OCI-LY1 (cell line): ENCODE measurements at regions not wholly inside any gene's neighbourhood (a gene's known extent, or its start where the extent isn't known, plus 50 kb on each side); places are given as distances from the start of the nearest gene placed in this dataset.

ENCODE experiments used
- EZH2 ChIP-seq: fragments of 200-600 bp; sonication (generic), shearing (Covaris generic); IDR thresholded peaks from 2 replicates; pipeline ENCODE4 v1.8.0; 2017; ENCODE audit warnings: borderline replicate concordance, mixed run types, mild to moderate bottlenecking, antibody characterized with exemption, low read length, moderate library complexity, mixed read lengths
- TF ChIP-seq, protein P1 (sequence below): fragments of 200-600 bp; sonication (generic), shearing (Covaris generic); IDR thresholded peaks from 2 replicates; pipeline ENCODE4 v1.5.1; 2017; ENCODE audit warnings: mild to moderate bottlenecking, antibody characterized with exemption, low read length, moderate library complexity, mixed read lengths

DNA sequence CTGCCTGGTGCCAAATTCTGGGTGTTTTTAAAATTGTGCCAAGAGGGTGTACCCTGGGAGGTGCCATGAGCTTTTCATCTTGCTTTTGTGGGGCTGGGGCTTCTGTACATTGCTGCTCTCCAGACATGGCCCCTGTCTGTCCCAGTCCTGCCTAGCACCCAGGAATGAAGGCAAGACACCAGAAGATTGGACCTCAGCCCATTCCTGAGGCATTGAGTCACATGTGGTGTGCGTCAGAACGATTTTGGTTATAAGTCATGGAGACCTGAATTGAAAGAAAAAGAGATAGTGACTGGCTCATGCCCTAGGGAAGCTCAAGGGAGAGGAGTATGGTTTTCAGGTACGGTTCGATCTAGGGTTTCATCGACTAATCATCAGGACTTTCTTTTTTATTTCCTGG, 493.2 kb downstream of the TYW1 start:
- TF ChIP-seq, protein P1, sequence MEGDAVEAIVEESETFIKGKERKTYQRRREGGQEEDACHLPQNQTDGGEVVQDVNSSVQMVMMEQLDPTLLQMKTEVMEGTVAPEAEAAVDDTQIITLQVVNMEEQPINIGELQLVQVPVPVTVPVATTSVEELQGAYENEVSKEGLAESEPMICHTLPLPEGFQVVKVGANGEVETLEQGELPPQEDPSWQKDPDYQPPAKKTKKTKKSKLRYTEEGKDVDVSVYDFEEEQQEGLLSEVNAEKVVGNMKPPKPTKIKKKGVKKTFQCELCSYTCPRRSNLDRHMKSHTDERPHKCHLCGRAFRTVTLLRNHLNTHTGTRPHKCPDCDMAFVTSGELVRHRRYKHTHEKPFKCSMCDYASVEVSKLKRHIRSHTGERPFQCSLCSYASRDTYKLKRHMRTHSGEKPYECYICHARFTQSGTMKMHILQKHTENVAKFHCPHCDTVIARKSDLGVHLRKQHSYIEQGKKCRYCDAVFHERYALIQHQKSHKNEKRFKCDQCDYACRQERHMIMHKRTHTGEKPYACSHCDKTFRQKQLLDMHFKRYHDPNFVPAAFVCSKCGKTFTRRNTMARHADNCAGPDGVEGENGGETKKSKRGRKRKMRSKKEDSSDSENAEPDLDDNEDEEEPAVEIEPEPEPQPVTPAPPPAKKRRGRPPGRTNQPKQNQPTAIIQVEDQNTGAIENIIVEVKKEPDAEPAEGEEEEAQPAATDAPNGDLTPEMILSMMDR: no peak
- no peak for TF ChIP-seq EZH2
